A673 (cell line): ENCODE measurements at regions not wholly inside any gene's neighbourhood (a gene's known extent, or its start where the extent isn't known, plus 50 kb on each side); places are given as distances from the start of the nearest gene placed in this dataset.

Experiments used
- BruUV-seq: library from RNA; stranded (reverse); fragments of 400-500 nt; replicated peaks from 2 replicates; lab custom pipeline; 2021; lab: Mats Ljungman, UMichigan
- CTCF ChIA-PET: fragments of 300-600 bp; sonication (Branson Sonifier 250); formaldehyde crosslinking; loops from one replicate; lab custom pipeline; 2022; ENCODE audit warnings: antibody characterized with exemption; lab: Charles Lee
- POLR2A ChIA-PET: fragments of 300-600 bp; sonication (Branson Sonifier 250); formaldehyde crosslinking; loops from one replicate; lab custom pipeline; 2022; ENCODE audit warnings: antibody characterized with exemption; ENCODE audit not compliant: low non-redundant PET; lab: Charles Lee
- DNase-seq: peaks from one replicate; pipeline ENCODE4 v3.0.0-alpha.2; 2015; ENCODE audit warnings: low spot score
- H3K27ac ChIP-seq: fragments of 200-600 bp; sonication (generic); 2 replicates; pipeline ENCODE4 v1.5.1; 2016; ENCODE audit warnings: mixed run types, low read depth, mild to moderate bottlenecking, mixed read lengths, antibody characterized with exemption, low read length; ENCODE audit not compliant: poor library complexity, severe bottlenecking
- H3K27me3 ChIP-seq: fragments of 200-600 bp; sonication (generic); replicated peaks from 2 replicates; pipeline ENCODE4 v1.6.1; 2017; ENCODE audit warnings: mixed run types, low read depth, mild to moderate bottlenecking, mixed read lengths, antibody characterized with exemption, low read length; ENCODE audit not compliant: insufficient read depth, poor library complexity
- H3K36me3 ChIP-seq: fragments of 200-600 bp; sonication (generic); 2 replicates; pipeline ENCODE4 v1.6.1; 2016; ENCODE audit warnings: mixed run types, mild to moderate bottlenecking, mixed read lengths, antibody characterized with exemption, low read length; ENCODE audit not compliant: insufficient read depth, poor library complexity, severe bottlenecking
- H3K4me1 ChIP-seq: fragments of 200-600 bp; sonication (generic); 2 replicates; pipeline ENCODE4 v1.6.1; 2017; ENCODE audit warnings: mixed run types, mild to moderate bottlenecking, mixed read lengths, antibody characterized with exemption, low read length; ENCODE audit not compliant: insufficient read depth, poor library complexity, severe bottlenecking
- H3K4me3 ChIP-seq: fragments of 200-600 bp; sonication (generic); 2 replicates; pipeline ENCODE4 v1.5.1; 2016; ENCODE audit warnings: low read depth, mixed run types, mild to moderate bottlenecking, mixed read lengths, low read length; ENCODE audit not compliant: poor library complexity, severe bottlenecking
- H3K9me3 ChIP-seq: fragments of 200-600 bp; sonication (generic); 2 replicates; pipeline ENCODE4 v1.6.1; 2016; ENCODE audit warnings: mixed run types, low read depth, mild to moderate bottlenecking, mixed read lengths, antibody characterized with exemption, low read length; ENCODE audit not compliant: poor library complexity, severe bottlenecking
- EZH2 ChIP-seq: fragments of 200-600 bp; sonication (generic); IDR thresholded peaks from 2 replicates; pipeline ENCODE4 v1.6.1; 2017; ENCODE audit warnings: borderline replicate concordance, low read depth, mild to moderate bottlenecking, mixed read lengths, antibody characterized with exemption, low read length; ENCODE audit not compliant: poor library complexity, severe bottlenecking
- intact Hi-C: fragments of 100-400 bp; cut with micrococcal nuclease; formaldehyde crosslinking; loops from one replicate; pipeline ENCODE4 v1.10.0; 2022; ENCODE audit not compliant: unreplicated experiment
- TF ChIP-seq, protein P1 (sequence below): fragments of 300-800, 200-600 bp; sonication (generic); conservative IDR thresholded peaks from 2 replicates; pipeline ENCODE4 v1.5.1; 2017; ENCODE audit warnings: low read depth, mild to moderate bottlenecking, antibody characterized with exemption, low read length, moderate library complexity, mixed read lengths

DNA sequence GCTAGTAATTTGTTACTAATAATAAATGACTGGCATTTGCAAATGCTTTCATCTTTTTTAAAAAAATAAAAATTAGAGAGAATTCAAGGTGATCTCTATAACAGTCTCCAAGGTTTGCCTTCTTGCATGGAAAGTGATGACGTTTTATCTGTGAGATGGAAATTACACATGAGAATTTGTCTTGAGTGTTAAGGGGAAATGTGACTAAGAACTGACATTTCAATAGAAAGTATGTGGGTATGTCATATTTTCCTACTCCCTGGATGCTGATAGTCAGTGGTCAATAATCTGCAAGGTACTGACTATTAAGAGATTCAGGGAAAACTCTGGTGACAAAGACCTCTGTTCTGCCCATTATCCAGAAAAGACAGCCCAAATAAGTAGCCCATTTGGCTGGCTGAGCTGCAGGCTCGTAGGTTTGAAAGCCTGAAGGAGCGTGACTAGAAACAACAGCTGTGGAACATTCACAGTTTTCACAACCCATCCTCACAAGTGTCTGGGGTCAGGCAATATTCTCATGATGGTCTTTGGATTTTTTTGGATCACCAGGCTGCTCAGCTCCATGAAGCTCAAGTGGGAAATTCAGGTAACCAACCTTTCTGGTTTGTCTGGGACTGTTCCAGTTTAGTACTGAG lies 49.7 kb upstream of the WSCD1 start:
- intact Hi-C loops, result no loop called here
- POLR2A ChIA-PET, result no interaction called here
- TF ChIP-seq EZH2, result no peak
- TF ChIP-seq, protein P1, sequence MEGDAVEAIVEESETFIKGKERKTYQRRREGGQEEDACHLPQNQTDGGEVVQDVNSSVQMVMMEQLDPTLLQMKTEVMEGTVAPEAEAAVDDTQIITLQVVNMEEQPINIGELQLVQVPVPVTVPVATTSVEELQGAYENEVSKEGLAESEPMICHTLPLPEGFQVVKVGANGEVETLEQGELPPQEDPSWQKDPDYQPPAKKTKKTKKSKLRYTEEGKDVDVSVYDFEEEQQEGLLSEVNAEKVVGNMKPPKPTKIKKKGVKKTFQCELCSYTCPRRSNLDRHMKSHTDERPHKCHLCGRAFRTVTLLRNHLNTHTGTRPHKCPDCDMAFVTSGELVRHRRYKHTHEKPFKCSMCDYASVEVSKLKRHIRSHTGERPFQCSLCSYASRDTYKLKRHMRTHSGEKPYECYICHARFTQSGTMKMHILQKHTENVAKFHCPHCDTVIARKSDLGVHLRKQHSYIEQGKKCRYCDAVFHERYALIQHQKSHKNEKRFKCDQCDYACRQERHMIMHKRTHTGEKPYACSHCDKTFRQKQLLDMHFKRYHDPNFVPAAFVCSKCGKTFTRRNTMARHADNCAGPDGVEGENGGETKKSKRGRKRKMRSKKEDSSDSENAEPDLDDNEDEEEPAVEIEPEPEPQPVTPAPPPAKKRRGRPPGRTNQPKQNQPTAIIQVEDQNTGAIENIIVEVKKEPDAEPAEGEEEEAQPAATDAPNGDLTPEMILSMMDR, result no peak
- no peaks in the 10 kb centered on the region for H3K4me1 ChIP-seq
- H3K36me3 ChIP-seq, result no peaks in the 10 kb centered on the region
- peaks cover 77% of the 10 kb centered on the region for H3K27me3 ChIP-seq
- no peak overlapping the region for H3K27ac ChIP-seq
- H3K4me3 ChIP-seq, result no peak overlapping the region
- no TSS peak for BruUV-seq
- no peaks in the 10 kb centered on the region for H3K9me3 ChIP-seq
- CTCF ChIA-PET, result no interaction called here
- DNase-seq, result no peak
